Naive thymus-derived CD8-positive, alpha-beta T cell (primary cell): ENCODE measurements at regions not wholly inside any gene's neighbourhood (a gene's known extent, or its start where the extent isn't known, plus 50 kb on each side); places are given as distances from the start of the nearest gene placed in this dataset.
"Not testable (repeated sequence)": the region's sequence is repeated elsewhere in the genome, so short reads cannot be mapped to it uniquely, and the experiment has no call there.

Source experiments
- ATAC-seq, 2 donors: fragments of 150-1000 bp; cut with Tn5 transposase in 1 of 2; sonication (Bioruptor Pico), chemical (Tn5 transposase) in 1 of 2; 1 replicate in 1 of 2; 2 replicates in 1 of 2; pipeline ENCODE4 v1.10.0; 2021; ENCODE audit warnings: mild to moderate bottlenecking in 2 of 2, moderate library complexity in 2 of 2
- POLR2A ChIA-PET: fragments of 350-600 bp; sonication (Branson Sonifier 250); formaldehyde crosslinking; loops from one replicate; lab custom pipeline; 2021; ENCODE audit warnings: antibody characterized with exemption; lab: Charles Lee
- DNase-seq, 10 donors: peaks; one replicate each; pipeline versions ENCODE4 v3.0.0 to v3.0.0-alpha.2; 2020 to 2022
- H3K27ac Mint-ChIP-seq, 10 donors: one replicate each; pipeline ENCODE4 v1.8.0; 2020 to 2022; ENCODE audit warnings: mild to moderate bottlenecking in 10 of 10, mixed read lengths in 10 of 10, moderate library complexity in 4 of 10, inconsistent platforms in 1 of 10
- H3K27me3 Mint-ChIP-seq, 5 donors: one replicate each; pipeline ENCODE4 v1.8.0; 2021 to 2022; ENCODE audit warnings: mixed read lengths in 5 of 5
- H3K36me3 Mint-ChIP-seq, 3 donors: one replicate each; pipeline ENCODE4 v1.8.0; 2020 to 2022; ENCODE audit warnings: mixed read lengths in 3 of 3, mild to moderate bottlenecking in 2 of 3, inconsistent platforms in 1 of 3
- H3K4me1 Mint-ChIP-seq, 4 donors: one replicate each; pipeline ENCODE4 v1.8.0; 2021 to 2022; ENCODE audit warnings: mixed read lengths in 4 of 4
- H3K4me3 Mint-ChIP-seq, 10 donors: one replicate each; pipeline ENCODE4 v1.8.0; 2020 to 2022; ENCODE audit warnings: mild to moderate bottlenecking in 10 of 10, mixed read lengths in 10 of 10, moderate library complexity in 6 of 10, inconsistent platforms in 1 of 10
- H3K9me3 Mint-ChIP-seq, 9 donors: one replicate each; pipeline ENCODE4 v1.8.0; 2020 to 2022; ENCODE audit warnings: mixed read lengths in 9 of 9, mild to moderate bottlenecking in 3 of 9, inconsistent platforms in 1 of 9, moderate library complexity in 1 of 9

DNA sequence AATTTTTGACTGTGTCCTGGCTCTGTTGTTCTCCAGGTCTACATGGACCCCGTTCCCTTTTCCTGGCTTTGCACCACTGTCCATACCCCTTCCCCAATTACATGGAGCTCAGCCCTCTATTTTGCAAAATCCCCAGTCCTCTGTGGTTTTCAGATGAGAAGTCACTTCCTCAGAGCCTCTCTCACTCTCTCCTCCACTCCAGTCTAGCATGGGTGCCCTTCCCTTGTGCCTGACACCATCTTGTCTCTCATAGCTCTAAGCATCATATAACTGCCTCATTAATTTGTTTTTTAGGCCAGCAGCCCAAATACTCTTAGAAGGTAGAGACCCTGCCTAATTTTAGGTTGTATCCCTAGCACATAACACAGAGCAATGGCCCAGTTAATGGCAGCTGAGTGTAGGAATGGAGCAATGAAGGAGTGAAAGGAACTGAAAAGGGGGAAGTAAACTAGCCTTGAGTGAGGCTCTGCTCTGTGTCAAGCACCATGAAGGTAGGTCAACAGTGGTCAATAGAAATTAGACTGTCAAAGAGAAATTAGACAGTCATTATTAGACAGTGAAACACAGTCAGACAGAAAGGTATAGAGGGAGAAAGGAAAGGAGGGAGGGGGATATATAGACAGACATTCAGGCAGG, 97.7 kb downstream of the ARHGAP11B start:
- H3K36me3 Mint-ChIP-seq, H3K9me3 Mint-ChIP-seq, H3K27me3 Mint-ChIP-seq, ATAC-seq, H3K27ac Mint-ChIP-seq, POLR2A ChIA-PET, H3K4me3 Mint-ChIP-seq, DNase-seq, H3K4me1 Mint-ChIP-seq: not testable (repeated sequence)

DNA sequence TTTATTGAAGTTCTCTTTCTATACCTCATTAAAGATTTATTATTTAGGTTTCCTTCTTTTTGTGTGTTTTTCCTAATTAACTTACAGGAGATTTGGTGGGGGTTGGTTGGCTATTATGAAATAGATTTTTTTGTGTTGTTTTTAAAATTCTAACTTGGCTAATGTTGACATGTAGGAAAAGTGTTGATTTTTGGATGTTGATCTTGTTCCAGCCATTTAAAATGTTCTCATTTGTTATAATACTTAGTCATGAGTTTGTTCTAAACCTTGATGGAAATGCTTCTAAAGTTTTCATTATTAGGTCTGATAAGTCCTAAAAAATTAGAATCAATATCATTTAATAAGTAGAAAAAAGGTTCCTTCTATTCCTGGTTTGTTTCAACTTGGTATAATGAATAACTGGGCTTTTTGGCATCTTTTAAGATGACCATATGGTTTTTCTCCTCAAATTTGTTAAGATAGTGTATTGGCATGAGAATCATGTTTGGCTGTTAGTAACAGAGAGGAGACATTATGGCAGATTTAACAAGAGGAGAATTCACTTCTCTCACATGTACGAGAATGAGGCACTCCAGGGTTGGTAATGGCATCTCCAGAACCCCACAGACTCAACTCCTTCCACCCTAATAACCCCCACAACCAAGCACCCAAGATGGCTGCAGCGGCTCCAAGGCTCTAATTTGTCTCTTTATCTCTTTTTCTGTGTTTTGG, 104.1 kb downstream of the ARHGAP11B start:
- H3K4me1 Mint-ChIP-seq, DNase-seq, POLR2A ChIA-PET, ATAC-seq, H3K27ac Mint-ChIP-seq, H3K9me3 Mint-ChIP-seq, H3K4me3 Mint-ChIP-seq, H3K27me3 Mint-ChIP-seq: not testable (repeated sequence)
- peaks cover 0 to 11% (median 10%) of the 10 kb centered on the region in 3 donors for H3K36me3 Mint-ChIP-seq

GRCh38 chr15:30730633-30731032, 104.7 kb downstream of the ARHGAP11B start:
- H3K9me3 Mint-ChIP-seq, H3K27me3 Mint-ChIP-seq, ATAC-seq, H3K4me1 Mint-ChIP-seq, POLR2A ChIA-PET, DNase-seq, H3K27ac Mint-ChIP-seq, H3K4me3 Mint-ChIP-seq: not testable (repeated sequence)
- H3K36me3 Mint-ChIP-seq: peaks cover 0 to 12% (median 10%) of the 10 kb centered on the region in 3 donors

GRCh38 chr15:30732100-30732499, 106.2 kb downstream of the ARHGAP11B start:
- POLR2A ChIA-PET, ATAC-seq, H3K4me3 Mint-ChIP-seq, H3K27ac Mint-ChIP-seq, H3K27me3 Mint-ChIP-seq, H3K9me3 Mint-ChIP-seq, DNase-seq, H3K4me1 Mint-ChIP-seq: not testable (repeated sequence)
- peaks cover 0 to 14% (median 10%) of the 10 kb centered on the region in 3 donors for H3K36me3 Mint-ChIP-seq

- ATAC-seq, H3K4me1 Mint-ChIP-seq, POLR2A ChIA-PET, H3K9me3 Mint-ChIP-seq, H3K4me3 Mint-ChIP-seq, H3K27me3 Mint-ChIP-seq, DNase-seq: not testable (repeated sequence)
- Mint-ChIP-seq H3K36me3 (peaks cover 0 to 11% (median 8%) of the 10 kb centered on the region in 3 donors), H3K27ac (peak overlapping the region in 1 of 10 donors; percentile 40)
Measured at GRCh38 chr15:30735884-30736564, 110.1 kb downstream of the ARHGAP11B start.

DNA sequence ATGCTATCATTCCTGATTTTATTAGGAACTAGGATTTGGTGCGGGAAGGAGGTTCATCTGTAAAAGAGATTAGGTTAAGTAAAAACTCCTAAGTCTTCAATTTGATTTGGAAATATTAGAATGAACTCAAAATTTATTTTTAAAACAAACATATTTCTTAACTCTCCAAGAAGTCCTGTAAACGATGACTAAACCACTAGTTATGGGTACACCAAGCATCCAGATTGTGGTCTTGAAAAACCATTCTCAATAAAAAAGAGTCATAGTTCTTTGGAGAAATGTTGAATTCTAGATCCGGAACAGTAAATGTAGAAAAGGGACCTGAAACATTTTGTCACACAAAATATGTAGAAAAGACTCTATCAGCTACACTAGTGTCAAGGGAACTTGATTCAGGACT, 116.9 kb downstream of the ARHGAP11B start:
- not testable (repeated sequence) for H3K4me3 Mint-ChIP-seq

DNA sequence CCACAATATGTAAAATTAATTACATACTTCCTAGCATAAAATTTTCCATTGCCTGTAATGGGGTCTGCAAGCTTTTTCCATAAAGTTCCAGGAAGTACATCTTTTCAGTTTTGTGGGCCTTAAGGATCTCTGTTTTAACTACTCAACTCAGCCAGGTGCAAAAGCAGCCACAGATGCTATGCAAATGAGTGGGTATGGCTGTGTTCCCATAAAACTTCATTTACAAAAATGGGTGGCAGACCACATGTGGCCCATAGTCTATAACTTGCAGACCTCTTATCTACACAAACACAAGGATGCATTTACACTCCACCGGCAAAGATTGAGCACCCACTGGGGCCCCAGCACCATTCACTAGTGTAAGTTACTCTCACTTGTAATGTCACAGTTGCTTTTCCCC, 123.1 kb downstream of the ARHGAP11B start:
- ATAC-seq, POLR2A ChIA-PET, H3K27ac Mint-ChIP-seq, H3K4me1 Mint-ChIP-seq, H3K27me3 Mint-ChIP-seq, H3K36me3 Mint-ChIP-seq, DNase-seq, H3K4me3 Mint-ChIP-seq, H3K9me3 Mint-ChIP-seq: not testable (repeated sequence)

More for the DNA sequence above, 116.9 kb downstream of the ARHGAP11B start:
- H3K27ac Mint-ChIP-seq, H3K4me1 Mint-ChIP-seq, H3K9me3 Mint-ChIP-seq, DNase-seq, ATAC-seq, POLR2A ChIA-PET, H3K27me3 Mint-ChIP-seq, H3K36me3 Mint-ChIP-seq: not testable (repeated sequence)

DNA sequence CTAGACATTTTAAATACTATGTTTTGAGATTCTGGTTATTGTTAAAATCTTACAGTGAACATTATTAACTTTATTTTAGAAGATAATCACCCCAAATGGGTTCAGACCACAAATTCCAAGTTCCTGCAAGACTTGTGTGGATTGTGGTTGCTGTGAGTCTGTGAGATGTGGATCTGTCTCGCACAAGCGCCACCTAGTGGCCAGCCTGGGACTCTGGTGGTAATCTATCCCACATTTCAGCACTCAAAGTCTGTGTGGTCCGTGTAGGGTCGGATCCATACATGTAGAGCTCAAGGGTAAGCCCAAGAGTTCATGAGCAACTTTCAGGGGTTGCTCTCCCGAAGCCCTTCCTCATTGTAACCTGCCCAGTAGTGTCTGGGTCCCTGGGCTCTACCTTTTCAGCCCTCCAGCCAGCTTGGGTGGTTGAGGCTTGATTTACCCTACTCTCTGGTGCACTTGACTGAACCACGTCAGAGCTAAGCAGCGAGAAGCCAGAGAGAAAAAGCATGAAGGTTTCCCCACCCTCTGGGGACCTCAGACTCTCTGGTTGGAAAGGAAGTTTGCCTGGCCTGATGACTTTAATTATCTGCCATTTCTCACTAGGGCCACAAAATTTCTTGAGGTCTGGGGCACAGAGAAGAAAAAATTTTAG, 129.2 kb downstream of the ARHGAP11B start:
- H3K27ac Mint-ChIP-seq, POLR2A ChIA-PET, H3K27me3 Mint-ChIP-seq, H3K4me3 Mint-ChIP-seq, H3K4me1 Mint-ChIP-seq, H3K36me3 Mint-ChIP-seq, H3K9me3 Mint-ChIP-seq: not testable (repeated sequence)
- DNase-seq (peak; percentile 43 to 84 (median 64)), ATAC-seq (peak; percentile 63 to 76)

GRCh38 chr15:30760633-30761032, 134.7 kb downstream of the ARHGAP11B start:
- H3K9me3 Mint-ChIP-seq, DNase-seq, H3K4me1 Mint-ChIP-seq, H3K27me3 Mint-ChIP-seq, H3K36me3 Mint-ChIP-seq, POLR2A ChIA-PET, H3K27ac Mint-ChIP-seq, ATAC-seq, H3K4me3 Mint-ChIP-seq: not testable (repeated sequence)

GRCh38 chr15:30761365-30761764, 135.4 kb downstream of the ARHGAP11B start:
- H3K4me3 Mint-ChIP-seq, H3K36me3 Mint-ChIP-seq, DNase-seq, POLR2A ChIA-PET, H3K9me3 Mint-ChIP-seq, H3K27ac Mint-ChIP-seq, H3K4me1 Mint-ChIP-seq, H3K27me3 Mint-ChIP-seq, ATAC-seq: not testable (repeated sequence)

- DNase-seq, H3K27me3 Mint-ChIP-seq, H3K4me1 Mint-ChIP-seq, H3K27ac Mint-ChIP-seq, ATAC-seq, H3K9me3 Mint-ChIP-seq, H3K36me3 Mint-ChIP-seq, POLR2A ChIA-PET, H3K4me3 Mint-ChIP-seq: not testable (repeated sequence)
Measured at GRCh38 chr15:30769390-30770124, 134.2 kb upstream of the FAN1 start.

GRCh38 chr15:30770759-30771158, 133.0 kb upstream of the FAN1 start:
- ATAC-seq (no peak), DNase-seq (no peak)
- peak overlapping the region in 1 of 10 donors; percentile 78 for H3K27ac Mint-ChIP-seq
- no peaks in the 10 kb centered on the region for H3K36me3 Mint-ChIP-seq
- no peak overlapping the region for H3K4me3 Mint-ChIP-seq
- POLR2A ChIA-PET: no interaction called here
- H3K4me1 Mint-ChIP-seq: peaks cover 0 to 5% (median under 1%) of the 10 kb centered on the region in 4 donors
- H3K9me3 Mint-ChIP-seq: peaks cover 0 to 5% (median under 1%) of the 10 kb centered on the region in 9 donors
- peaks cover 0 to 3% (median under 1%) of the 10 kb centered on the region in 5 donors for H3K27me3 Mint-ChIP-seq
